ENCODE measurements at regions not wholly inside any gene's neighbourhood (a gene's known extent, or its start where the extent isn't known, plus 50 kb on each side); places are given as distances from the start of the nearest gene placed in this dataset.

DNA sequence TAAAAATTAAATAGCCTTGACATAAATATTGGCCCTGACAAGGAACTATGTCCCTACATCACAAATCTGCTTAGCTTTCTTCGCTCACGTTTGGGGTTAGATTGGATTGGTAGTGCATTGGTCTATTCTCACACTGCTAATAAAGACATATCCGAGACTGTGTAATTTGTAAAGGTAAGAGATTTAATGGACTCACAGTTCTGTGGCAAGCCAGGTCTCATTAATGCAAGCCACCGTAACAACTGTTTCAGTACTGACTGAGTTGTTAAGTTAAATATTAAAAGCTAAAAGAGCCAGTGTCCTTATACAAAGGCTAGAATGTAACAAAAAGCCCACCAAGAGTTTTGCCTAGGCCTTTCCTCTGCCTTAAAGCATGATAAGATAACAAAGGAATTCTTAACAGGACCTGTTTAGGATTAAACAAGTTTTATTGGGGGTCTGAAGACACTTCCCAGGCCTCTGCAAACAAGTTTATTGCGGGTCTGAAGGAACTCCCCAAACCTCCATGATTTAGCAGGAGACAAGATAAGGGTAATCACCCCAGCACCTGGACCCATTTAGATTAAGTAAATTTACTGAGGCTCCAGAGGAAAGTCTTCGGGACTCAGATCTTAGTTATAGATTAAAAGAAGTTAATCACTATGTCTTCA lies 88.2 kb upstream of the PTGDR start:
- TF ChIP-seq CTCF (optimal IDR thresholded peaks at IDR 0.05 in 1 of 3, IDR thresholded peaks at IDR 0.05 in 1 of 3, conservative IDR thresholded peaks at IDR 0.05 in 1 of 3; ENCODE audit: extremely low read depth in 1 of 3, insufficient read depth in 2 of 3, low read length in 3 of 3) (no peak), EZH2 (IDR thresholded peaks at IDR 0.05; ENCODE audit: low read length) (no peak)
